HepG2 (cell line): ENCODE measurements at regions not wholly inside any gene's neighbourhood (a gene's known extent, or its start where the extent isn't known, plus 50 kb on each side); places are given as distances from the start of the nearest gene placed in this dataset.

Experiments used
- ATF1 ChIP-seq: IDR thresholded peaks from 2 replicates; pipeline ENCODE4 v1.6.1; 2016; ENCODE audit warnings: mild to moderate bottlenecking, control low read depth
- FOSL2 ChIP-seq: sonication (generic); formaldehyde crosslinking; IDR thresholded peaks from 2 replicates; pipeline ENCODE4 v1.4.0; 2020; ENCODE audit warnings: missing genetic modification reagents
- FOXA3 ChIP-seq: IDR thresholded peaks from 2 replicates; pipeline ENCODE4 v1.6.1; 2016; ENCODE audit warnings: missing genetic modification reagents, missing compliant biosample characterization
- KLF9 ChIP-seq: IDR thresholded peaks from 2 replicates; pipeline ENCODE4 v1.6.1; 2016; ENCODE audit warnings: low read depth
- PHF21A ChIP-seq: sonication (generic); formaldehyde crosslinking; IDR thresholded peaks from 2 replicates; pipeline ENCODE4 v1.5.0; 2020; ENCODE audit warnings: mild to moderate bottlenecking, missing genetic modification reagents
- POLR2A ChIP-seq, 2 experiments: IDR thresholded peaks; 2 replicates each; pipeline ENCODE4 v1.6.1; 2011; ENCODE audit warnings: low read depth in 2 of 2, low read length in 2 of 2, mild to moderate bottlenecking in 1 of 2, moderate library complexity in 1 of 2; ENCODE audit not compliant: insufficient read depth in 1 of 2
- ZNF274 ChIP-seq: sonication (generic); formaldehyde crosslinking; IDR thresholded peaks from 2 replicates; pipeline ENCODE4 v1.5.1; 2020; ENCODE audit warnings: mild to moderate bottlenecking, missing genetic modification reagents
- ZNF343 ChIP-seq: sonication (generic); formaldehyde crosslinking; IDR thresholded peaks from 2 replicates; pipeline ENCODE4 v1.4.0; 2020; ENCODE audit warnings: mild to moderate bottlenecking, missing genetic modification reagents
- TF ChIP-seq, protein P1 (sequence below): sonication (generic); formaldehyde crosslinking; IDR thresholded peaks from 2 replicates; pipeline ENCODE4 v1.5.0; 2020; ENCODE audit warnings: mild to moderate bottlenecking, missing genetic modification reagents, moderate library complexity
- TF ChIP-seq, protein P2 (sequence below): sonication (generic); formaldehyde crosslinking; IDR thresholded peaks from 2 replicates; pipeline ENCODE4 v1.9.0; 2021; ENCODE audit warnings: missing genetic modification reagents, borderline replicate concordance
- TF ChIP-seq, protein P3 (sequence below): sonication (generic); formaldehyde crosslinking; IDR thresholded peaks from 2 replicates; pipeline ENCODE4 v1.9.0; 2021; ENCODE audit warnings: missing genetic modification reagents, borderline replicate concordance
- TF ChIP-seq, protein P4 (sequence below): sonication (generic); formaldehyde crosslinking; IDR thresholded peaks from 2 replicates; pipeline ENCODE4 v1.4.0; 2020; ENCODE audit warnings: mild to moderate bottlenecking, missing genetic modification reagents
- TF ChIP-seq, protein P5 (sequence below): sonication (generic); formaldehyde crosslinking; IDR thresholded peaks from 2 replicates; pipeline ENCODE4 v1.4.0; 2020; ENCODE audit warnings: missing genetic modification reagents
- TF ChIP-seq, protein P6 (sequence below): sonication (generic); formaldehyde crosslinking; IDR thresholded peaks from 2 replicates; pipeline ENCODE4 v1.4.0; 2020; ENCODE audit warnings: low read depth, missing genetic modification reagents

DNA sequence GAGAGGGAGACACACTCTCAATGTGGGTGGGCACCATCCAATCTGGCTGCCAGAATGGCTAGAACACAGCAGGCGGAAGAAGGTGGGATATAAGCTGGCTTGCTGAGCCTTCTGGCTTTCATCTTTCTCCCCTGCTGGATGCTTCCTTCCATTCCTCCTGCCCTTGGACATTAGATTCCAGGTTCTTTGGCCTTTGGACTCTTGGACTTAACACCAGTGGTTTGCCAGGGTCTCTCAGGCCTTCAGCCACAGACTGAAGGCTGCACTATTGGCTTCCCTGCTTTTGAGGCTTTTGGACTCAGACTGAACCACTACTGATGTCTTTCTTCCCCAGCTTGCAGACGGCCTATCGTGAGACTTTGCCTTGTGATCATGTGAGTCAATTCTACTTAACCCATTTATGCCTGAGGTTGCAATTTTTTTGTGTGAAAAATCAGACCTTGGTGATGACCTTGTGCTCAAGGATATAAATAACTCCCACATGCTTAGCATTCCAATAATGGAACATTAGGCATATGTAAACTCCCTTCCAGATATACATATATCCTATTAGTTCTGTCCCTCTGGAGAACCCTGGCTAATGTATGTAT, 56.7 kb upstream of the CD55 start:
- TF ChIP-seq ZNF343 (no peak), FOXA3 (no peak), KLF9 (CRISPR knock-in tag) (no peak), FOSL2 (CRISPR knock-in tag) (no peak), ZNF274 (no peak), POLR2A (IDR thresholded peaks at IDR 0.05; ENCODE audit: insufficient read depth in 1 of 2, low read depth in 2 of 2, low read length in 2 of 2) (no peak), PHF21A (CRISPR knock-in tag) (no peak), ATF1 (CRISPR knock-in tag) (no peak)
- TF ChIP-seq, protein P1, sequence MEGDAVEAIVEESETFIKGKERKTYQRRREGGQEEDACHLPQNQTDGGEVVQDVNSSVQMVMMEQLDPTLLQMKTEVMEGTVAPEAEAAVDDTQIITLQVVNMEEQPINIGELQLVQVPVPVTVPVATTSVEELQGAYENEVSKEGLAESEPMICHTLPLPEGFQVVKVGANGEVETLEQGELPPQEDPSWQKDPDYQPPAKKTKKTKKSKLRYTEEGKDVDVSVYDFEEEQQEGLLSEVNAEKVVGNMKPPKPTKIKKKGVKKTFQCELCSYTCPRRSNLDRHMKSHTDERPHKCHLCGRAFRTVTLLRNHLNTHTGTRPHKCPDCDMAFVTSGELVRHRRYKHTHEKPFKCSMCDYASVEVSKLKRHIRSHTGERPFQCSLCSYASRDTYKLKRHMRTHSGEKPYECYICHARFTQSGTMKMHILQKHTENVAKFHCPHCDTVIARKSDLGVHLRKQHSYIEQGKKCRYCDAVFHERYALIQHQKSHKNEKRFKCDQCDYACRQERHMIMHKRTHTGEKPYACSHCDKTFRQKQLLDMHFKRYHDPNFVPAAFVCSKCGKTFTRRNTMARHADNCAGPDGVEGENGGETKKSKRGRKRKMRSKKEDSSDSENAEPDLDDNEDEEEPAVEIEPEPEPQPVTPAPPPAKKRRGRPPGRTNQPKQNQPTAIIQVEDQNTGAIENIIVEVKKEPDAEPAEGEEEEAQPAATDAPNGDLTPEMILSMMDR: no peak
- TF ChIP-seq, protein P2, sequence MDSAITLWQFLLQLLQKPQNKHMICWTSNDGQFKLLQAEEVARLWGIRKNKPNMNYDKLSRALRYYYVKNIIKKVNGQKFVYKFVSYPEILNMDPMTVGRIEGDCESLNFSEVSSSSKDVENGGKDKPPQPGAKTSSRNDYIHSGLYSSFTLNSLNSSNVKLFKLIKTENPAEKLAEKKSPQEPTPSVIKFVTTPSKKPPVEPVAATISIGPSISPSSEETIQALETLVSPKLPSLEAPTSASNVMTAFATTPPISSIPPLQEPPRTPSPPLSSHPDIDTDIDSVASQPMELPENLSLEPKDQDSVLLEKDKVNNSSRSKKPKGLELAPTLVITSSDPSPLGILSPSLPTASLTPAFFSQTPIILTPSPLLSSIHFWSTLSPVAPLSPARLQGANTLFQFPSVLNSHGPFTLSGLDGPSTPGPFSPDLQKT (CRISPR knock-in tag): no peak
- TF ChIP-seq, protein P3, sequence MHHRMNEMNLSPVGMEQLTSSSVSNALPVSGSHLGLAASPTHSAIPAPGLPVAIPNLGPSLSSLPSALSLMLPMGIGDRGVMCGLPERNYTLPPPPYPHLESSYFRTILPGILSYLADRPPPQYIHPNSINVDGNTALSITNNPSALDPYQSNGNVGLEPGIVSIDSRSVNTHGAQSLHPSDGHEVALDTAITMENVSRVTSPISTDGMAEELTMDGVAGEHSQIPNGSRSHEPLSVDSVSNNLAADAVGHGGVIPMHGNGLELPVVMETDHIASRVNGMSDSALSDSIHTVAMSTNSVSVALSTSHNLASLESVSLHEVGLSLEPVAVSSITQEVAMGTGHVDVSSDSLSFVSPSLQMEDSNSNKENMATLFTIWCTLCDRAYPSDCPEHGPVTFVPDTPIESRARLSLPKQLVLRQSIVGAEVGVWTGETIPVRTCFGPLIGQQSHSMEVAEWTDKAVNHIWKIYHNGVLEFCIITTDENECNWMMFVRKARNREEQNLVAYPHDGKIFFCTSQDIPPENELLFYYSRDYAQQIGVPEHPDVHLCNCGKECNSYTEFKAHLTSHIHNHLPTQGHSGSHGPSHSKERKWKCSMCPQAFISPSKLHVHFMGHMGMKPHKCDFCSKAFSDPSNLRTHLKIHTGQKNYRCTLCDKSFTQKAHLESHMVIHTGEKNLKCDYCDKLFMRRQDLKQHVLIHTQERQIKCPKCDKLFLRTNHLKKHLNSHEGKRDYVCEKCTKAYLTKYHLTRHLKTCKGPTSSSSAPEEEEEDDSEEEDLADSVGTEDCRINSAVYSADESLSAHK (CRISPR knock-in tag): no peak
- TF ChIP-seq, protein P4, sequence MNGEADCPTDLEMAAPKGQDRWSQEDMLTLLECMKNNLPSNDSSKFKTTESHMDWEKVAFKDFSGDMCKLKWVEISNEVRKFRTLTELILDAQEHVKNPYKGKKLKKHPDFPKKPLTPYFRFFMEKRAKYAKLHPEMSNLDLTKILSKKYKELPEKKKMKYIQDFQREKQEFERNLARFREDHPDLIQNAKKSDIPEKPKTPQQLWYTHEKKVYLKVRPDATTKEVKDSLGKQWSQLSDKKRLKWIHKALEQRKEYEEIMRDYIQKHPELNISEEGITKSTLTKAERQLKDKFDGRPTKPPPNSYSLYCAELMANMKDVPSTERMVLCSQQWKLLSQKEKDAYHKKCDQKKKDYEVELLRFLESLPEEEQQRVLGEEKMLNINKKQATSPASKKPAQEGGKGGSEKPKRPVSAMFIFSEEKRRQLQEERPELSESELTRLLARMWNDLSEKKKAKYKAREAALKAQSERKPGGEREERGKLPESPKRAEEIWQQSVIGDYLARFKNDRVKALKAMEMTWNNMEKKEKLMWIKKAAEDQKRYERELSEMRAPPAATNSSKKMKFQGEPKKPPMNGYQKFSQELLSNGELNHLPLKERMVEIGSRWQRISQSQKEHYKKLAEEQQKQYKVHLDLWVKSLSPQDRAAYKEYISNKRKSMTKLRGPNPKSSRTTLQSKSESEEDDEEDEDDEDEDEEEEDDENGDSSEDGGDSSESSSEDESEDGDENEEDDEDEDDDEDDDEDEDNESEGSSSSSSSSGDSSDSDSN (CRISPR knock-in tag): no peak
- TF ChIP-seq, protein P5, sequence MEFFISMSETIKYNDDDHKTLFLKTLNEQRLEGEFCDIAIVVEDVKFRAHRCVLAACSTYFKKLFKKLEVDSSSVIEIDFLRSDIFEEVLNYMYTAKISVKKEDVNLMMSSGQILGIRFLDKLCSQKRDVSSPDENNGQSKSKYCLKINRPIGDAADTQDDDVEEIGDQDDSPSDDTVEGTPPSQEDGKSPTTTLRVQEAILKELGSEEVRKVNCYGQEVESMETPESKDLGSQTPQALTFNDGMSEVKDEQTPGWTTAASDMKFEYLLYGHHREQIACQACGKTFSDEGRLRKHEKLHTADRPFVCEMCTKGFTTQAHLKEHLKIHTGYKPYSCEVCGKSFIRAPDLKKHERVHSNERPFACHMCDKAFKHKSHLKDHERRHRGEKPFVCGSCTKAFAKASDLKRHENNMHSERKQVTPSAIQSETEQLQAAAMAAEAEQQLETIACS (CRISPR knock-in tag): no peak
- TF ChIP-seq, protein P6, sequence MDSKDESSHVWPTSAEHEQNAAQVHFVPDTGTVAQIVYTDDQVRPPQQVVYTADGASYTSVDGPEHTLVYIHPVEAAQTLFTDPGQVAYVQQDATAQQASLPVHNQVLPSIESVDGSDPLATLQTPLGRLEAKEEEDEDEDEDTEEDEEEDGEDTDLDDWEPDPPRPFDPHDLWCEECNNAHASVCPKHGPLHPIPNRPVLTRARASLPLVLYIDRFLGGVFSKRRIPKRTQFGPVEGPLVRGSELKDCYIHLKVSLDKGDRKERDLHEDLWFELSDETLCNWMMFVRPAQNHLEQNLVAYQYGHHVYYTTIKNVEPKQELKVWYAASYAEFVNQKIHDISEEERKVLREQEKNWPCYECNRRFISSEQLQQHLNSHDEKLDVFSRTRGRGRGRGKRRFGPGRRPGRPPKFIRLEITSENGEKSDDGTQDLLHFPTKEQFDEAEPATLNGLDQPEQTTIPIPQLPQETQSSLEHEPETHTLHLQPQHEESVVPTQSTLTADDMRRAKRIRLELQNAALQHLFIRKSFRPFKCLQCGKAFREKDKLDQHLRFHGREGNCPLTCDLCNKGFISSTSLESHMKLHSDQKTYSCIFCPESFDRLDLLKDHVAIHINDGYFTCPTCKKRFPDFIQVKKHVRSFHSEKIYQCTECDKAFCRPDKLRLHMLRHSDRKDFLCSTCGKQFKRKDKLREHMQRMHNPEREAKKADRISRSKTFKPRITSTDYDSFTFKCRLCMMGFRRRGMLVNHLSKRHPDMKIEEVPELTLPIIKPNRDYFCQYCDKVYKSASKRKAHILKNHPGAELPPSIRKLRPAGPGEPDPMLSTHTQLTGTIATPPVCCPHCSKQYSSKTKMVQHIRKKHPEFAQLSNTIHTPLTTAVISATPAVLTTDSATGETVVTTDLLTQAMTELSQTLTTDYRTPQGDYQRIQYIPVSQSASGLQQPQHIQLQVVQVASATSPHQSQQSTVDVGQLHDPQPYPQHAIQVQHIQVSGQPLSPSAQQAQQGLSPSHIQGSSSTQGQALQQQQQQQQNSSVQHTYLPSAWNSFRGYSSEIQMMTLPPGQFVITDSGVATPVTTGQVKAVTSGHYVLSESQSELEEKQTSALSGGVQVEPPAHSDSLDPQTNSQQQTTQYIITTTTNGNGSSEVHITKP (CRISPR knock-in tag): no peak
